Psoas muscle (tissue), 7 donors: ENCODE measurements at regions not wholly inside any gene's neighbourhood (a gene's known extent, or its start where the extent isn't known, plus 50 kb on each side); places are given as distances from the start of the nearest gene placed in this dataset.

Source experiments
- ATAC-seq, 4 donors: fragments of 200-7000 bp; cut with Tn5 transposase; one replicate each; pipeline ENCODE4 v1.9.1; 2020; ENCODE audit warnings: moderate library complexity in 3 of 4, mild to moderate bottlenecking in 2 of 4
- DNase-seq, 2 donors: peaks; one replicate each; pipeline ENCODE4 v3.0.0-alpha.2; 2020
- H3K27ac ChIP-seq: fragments of 200-600 bp; one replicate; pipeline ENCODE4 v1.8.0; 2022
- H3K27me3 ChIP-seq, 3 donors: fragments of 200-600 bp in 1 of 3; one replicate each; pipeline versions ENCODE4 v1.6.1 to v1.8.0; 2013 to 2022; ENCODE audit warnings: low read length in 2 of 3, mild to moderate bottlenecking in 2 of 3, moderate library complexity in 1 of 3; ENCODE audit not compliant: insufficient read depth in 3 of 3
- H3K36me3 ChIP-seq, 2 donors: fragments of 200-600 bp in 1 of 2; one replicate each; pipeline versions ENCODE4 v1.6.1 to v1.8.0; 2013 to 2022; ENCODE audit warnings: low read depth in 1 of 2, mild to moderate bottlenecking in 1 of 2, moderate library complexity in 1 of 2; ENCODE audit not compliant: insufficient read depth in 1 of 2
- H3K4me1 ChIP-seq: fragments of 200-600 bp; one replicate; pipeline ENCODE4 v1.8.0; 2022
- H3K4me3 ChIP-seq: fragments of 200-600 bp; one replicate; pipeline ENCODE4 v1.8.0; 2022; ENCODE audit warnings: mild to moderate bottlenecking
- H3K9me3 ChIP-seq: fragments of 200-600 bp; one replicate; pipeline ENCODE4 v1.8.0; 2022
- CTCF ChIP-seq: fragments of 200-600 bp; IDR thresholded peaks from one replicate; pipeline ENCODE4 v1.8.0; 2022; ENCODE audit warnings: antibody characterized with exemption
- WGBS, 3 donors: extraction: QIAGEN DNeasy Blood & Tissue Kit; methylation state at CpG; one replicate each; pipeline versions ENCODE4 v1.1.6 to v1.1.7; 2013; 5-methylcytosine and 5-hydroxymethylcytosine counted together
- intact Hi-C, 2 donors: fragments of 100-400 bp; cut with DNase I; formaldehyde crosslinking; loops; one replicate each; pipeline versions ENCODE4 v1.11.0 to v1.14.2; 2022
- donor health status: healthy with polysubstance abuse.
- donor health status: DM: no; HTN: no; CAD: no; lungs with moderate emphysema.
- donor health status: Bipolar disorder and iron deficiency.
- donor health status: healthy.
- donor health status: DM: yes; HTN: yes; CAD: no.
- donor health status: DM: no; HTN: no; CAD: no.
- donor health status: DM: yes; HTN: yes; CAD: no.

DNA sequence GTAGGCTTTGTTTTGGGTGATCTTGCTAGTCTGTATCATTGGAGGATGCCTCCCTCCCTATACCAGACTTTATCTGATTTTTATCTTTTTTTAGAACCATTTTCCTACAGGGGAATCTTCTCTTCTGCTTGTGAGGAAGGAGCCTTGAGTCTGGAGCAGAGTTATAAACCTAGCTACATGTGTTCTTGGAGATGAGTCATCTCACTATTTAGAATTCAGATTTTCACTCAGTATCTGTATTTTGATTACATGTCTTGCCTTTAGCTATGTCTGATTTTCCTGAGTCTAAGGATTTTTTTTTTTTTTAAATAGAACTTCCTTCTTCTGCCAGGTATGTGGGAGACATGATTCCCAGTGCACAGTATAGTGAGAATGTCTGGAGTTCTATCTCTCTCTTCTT, 211.6 kb upstream of the MBL2 start:
- Histone ChIP-seq H3K4me3 (no peak overlapping the region), H3K36me3 (no peaks in the 10 kb centered on the region), H3K4me1 (no peaks in the 10 kb centered on the region), H3K27ac (no peak overlapping the region), H3K9me3 (no peaks in the 10 kb centered on the region), H3K27me3 (no peaks in the 10 kb centered on the region)
- ATAC-seq (no peak), DNase-seq (no peak)
- no peak for TF ChIP-seq CTCF
- intact Hi-C loops = no loop called here

DNA sequence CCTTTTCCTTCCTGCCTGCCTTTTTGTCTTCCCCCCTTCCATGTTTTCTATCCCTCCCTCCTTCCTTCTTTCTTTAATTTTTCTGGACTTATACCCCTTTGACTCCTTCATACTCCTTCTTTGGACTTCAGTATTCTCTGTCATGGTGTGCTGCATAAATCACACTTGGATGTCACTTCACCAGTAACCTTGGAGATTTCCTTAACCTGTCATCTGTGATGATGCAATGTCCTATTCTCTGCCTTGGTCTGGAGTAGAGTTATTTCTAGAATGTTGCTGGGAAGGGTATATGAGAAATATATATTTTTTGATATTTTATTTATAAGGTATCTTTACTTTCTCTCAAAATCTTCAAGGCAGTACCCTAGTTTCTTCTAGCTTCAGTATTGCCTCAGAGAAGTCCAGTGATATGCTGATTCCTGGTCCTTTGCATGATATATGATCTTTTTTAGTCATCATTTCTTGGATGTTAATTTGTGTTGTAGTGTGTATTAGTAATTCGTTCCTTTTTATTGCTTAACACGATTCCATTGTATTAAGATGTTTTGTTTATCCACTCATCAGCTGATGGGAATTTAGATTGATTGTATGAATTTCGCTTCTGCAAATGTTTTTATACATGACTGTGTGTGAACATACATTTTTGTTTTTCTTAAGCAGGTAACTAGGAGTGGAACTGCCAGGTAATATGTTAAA, 206.9 kb upstream of the MBL2 start:
- no peak for DNase-seq
- no peaks in the 10 kb centered on the region for H3K4me1 ChIP-seq
- H3K9me3 ChIP-seq = no peaks in the 10 kb centered on the region
- H3K27me3 ChIP-seq = no peaks in the 10 kb centered on the region
- no peak overlapping the region for H3K4me3 ChIP-seq
- intact Hi-C loops = no loop called here
- no peak overlapping the region for H3K27ac ChIP-seq
- TF ChIP-seq CTCF = no peak
- 75 to 85% (median 79%) methylated on average over 3 of the region's 3 CpGs for WGBS, 3 donors
- H3K36me3 ChIP-seq = no peaks in the 10 kb centered on the region
- no peak for ATAC-seq

DNA sequence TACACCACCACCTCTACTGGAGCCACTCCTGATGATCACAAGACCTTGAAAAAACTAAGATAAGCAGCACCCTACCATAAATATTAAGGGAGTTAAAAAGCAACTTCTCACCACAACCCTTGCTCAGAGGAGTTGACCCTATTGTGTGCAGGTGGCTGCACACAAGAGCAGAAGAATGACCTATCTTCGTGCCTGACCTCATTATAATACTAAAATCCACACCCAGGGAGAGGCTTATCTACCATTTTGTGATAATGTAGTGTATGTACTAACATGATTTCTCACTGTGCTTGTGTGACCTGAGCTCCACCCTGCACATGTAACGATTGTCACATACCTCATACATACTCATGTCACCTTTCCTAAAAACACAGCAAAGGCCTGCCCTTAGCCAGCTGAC, 205.0 kb upstream of the MBL2 start:
- 63 to 91% (median 85%) methylated on average over 2 of the region's 2 CpGs for WGBS, 3 donors
- Histone ChIP-seq H3K9me3 (no peaks in the 10 kb centered on the region), H3K4me3 (no peak overlapping the region), H3K4me1 (no peaks in the 10 kb centered on the region), H3K27ac (no peak overlapping the region), H3K36me3 (no peaks in the 10 kb centered on the region), H3K27me3 (no peaks in the 10 kb centered on the region)
- DNase-seq (no peak), ATAC-seq (no peak)
- no peak for TF ChIP-seq CTCF
- intact Hi-C loops = no loop called here

DNA sequence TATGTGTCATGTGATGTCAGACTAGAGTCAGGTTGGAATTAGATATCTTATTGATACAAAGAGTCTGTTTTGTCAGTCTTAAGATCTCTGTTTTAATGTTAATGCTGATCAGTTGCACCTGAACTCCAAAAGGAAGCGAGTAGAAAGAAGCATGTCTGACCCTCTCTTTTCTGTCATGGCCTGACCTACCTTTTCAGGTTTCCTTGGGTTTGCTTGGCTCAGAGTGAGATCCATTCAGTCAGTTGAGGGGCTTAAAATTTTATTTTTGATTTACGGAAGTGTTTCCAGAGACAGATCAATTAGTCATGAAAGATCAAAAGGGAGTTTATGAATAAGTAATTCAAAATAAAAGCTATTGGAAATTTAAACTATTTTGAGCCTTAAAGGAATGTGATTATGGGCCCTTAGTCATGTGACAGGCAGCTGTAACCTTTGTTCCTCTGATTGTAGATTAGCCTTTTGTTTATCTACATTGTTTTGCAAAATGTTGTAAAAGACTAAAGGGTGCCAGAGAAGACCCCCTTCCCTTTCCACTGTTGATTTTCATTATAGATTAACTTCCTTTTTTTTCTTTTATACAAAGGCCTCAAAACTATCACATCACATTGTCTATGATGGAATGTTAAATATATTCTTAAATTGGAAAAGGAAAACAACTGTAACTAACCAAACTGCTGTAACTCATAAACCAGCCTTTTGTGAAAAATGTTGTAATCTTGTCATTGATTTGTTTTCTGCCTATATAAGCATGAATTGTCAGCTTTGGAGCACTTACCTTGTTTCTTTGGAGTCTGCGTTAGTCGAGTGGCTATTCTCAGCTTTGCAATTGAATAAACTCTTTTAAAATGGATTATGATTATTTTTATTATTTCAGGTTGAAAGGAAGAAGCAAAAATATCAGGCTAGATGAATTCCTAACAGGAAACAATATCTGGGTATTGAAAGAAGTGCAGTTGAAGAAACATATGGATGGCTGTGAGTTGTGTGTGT, 195.5 kb upstream of the MBL2 start:
- intact Hi-C loops = no loop called here
- no peak for ATAC-seq

More for the DNA sequence above, 195.5 kb upstream of the MBL2 start:
- Histone ChIP-seq H3K27ac (no peak overlapping the region), H3K36me3 (no peaks in the 10 kb centered on the region), H3K27me3 (no peaks in the 10 kb centered on the region), H3K9me3 (no peaks in the 10 kb centered on the region), H3K4me1 (no peaks in the 10 kb centered on the region), H3K4me3 (no peak overlapping the region)
- no peak for DNase-seq
- WGBS, 3 donors = 71 to 86% (median 74%) methylated on average over 4 of the region's 4 CpGs
- TF ChIP-seq CTCF = no peak
